GDM1 (cell line): ENCODE measurements at regions not wholly inside any gene's neighbourhood (a gene's known extent, or its start where the extent isn't known, plus 50 kb on each side); places are given as distances from the start of the nearest gene placed in this dataset.

Experiments used
- DNase-seq: peaks from one replicate; lab custom pipeline; 2025; lab: John Stamatoyannopoulos, UW

- no peak for DNase-seq
These were observed 97.7 kb downstream of the CD47 start for GRCh38 chr3:107992976-107993684.

- no peak for DNase-seq
These were observed 99.9 kb downstream of the CD47 start for GRCh38 chr3:107990926-107991325.

GRCh38 chr3:107990433-107990832 lies 100.4 kb downstream of the CD47 start:
- DNase-seq, result no peak

GRCh38 chr3:107989661-107990060 lies 101.2 kb downstream of the CD47 start:
- no peak for DNase-seq

- no peak for DNase-seq
These were observed 102.2 kb downstream of the CD47 start for GRCh38 chr3:107988460-107989175.

GRCh38 chr3:107987036-107987939 lies 103.5 kb downstream of the CD47 start:
- DNase-seq, result no peak

GRCh38 chr3:107986505-107986904 lies 104.3 kb downstream of the CD47 start:
- DNase-seq, result no peak

GRCh38 chr3:107985496-107985895 lies 105.3 kb downstream of the CD47 start:
- DNase-seq, result no peak

GRCh38 chr3:107983247-107983646 lies 107.6 kb downstream of the CD47 start:
- no peak for DNase-seq

- no peak for DNase-seq
These were observed 108.7 kb downstream of the CD47 start for GRCh38 chr3:107982165-107982564.

GRCh38 chr3:107981471-107982111 lies 109.2 kb downstream of the CD47 start:
- peak; percentile 35 for DNase-seq

GRCh38 chr3:107979538-107979937 lies 111.3 kb downstream of the CD47 start:
- no peak for DNase-seq

GRCh38 chr3:107978131-107979055 lies 112.4 kb downstream of the CD47 start:
- no peak for DNase-seq

GRCh38 chr3:107977221-107978130 lies 113.4 kb downstream of the CD47 start:
- DNase-seq, result no peak

- DNase-seq, result no peak
These were observed 114.5 kb downstream of the CD47 start for GRCh38 chr3:107976202-107976800.

GRCh38 chr3:107975529-107976201 lies 115.2 kb downstream of the CD47 start:
- no peak for DNase-seq

- DNase-seq, result no peak
These were observed 116.9 kb downstream of the CD47 start for GRCh38 chr3:107973961-107974360.

- DNase-seq, result no peak
These were observed 117.7 kb downstream of the CD47 start for GRCh38 chr3:107973152-107973551.
